SK-N-SH (cell line): ENCODE measurements at regions not wholly inside any gene's neighbourhood (a gene's known extent, or its start where the extent isn't known, plus 50 kb on each side); places are given as distances from the start of the nearest gene placed in this dataset.

Experiments used
- CTCF ChIA-PET: fragments of 300-600, 350-600 bp; formaldehyde crosslinking; extraction: SDS; loops from one replicate; lab custom pipeline; 2021; lab: Yijun Ruan, JAX
- POLR2A ChIA-PET: fragments of 350-600 bp; sonication (Branson Sonifier 250); formaldehyde crosslinking; extraction: SDS; loops from one replicate; lab custom pipeline; 2020; ENCODE audit warnings: antibody characterized with exemption, inconsistent platforms; lab: Yijun Ruan, JAX
- DNase-seq: peaks from one replicate; pipeline ENCODE4 v3.0.0; 2012
- H2AFZ ChIP-seq: fragments of 200-600 bp; sonication (generic); 2 replicates; pipeline ENCODE4 v1.8.1; 2016; ENCODE audit warnings: antibody characterized with exemption, mild to moderate bottlenecking, low read depth
- H3F3A ChIP-seq: fragments of 200-600 bp; sonication (generic); replicated peaks from 2 replicates; pipeline ENCODE3; 2016; ENCODE audit warnings: antibody characterized with exemption, mild to moderate bottlenecking; ENCODE audit not compliant: insufficient read depth
- H3K27ac ChIP-seq, 2 experiments: fragments of 200-500 bp in 1 of 2; fragments of 200-600 bp in 1 of 2; sonication (Bioruptor generic) in 1 of 2; sonication (generic), shearing (Covaris generic) in 1 of 2; 2 replicates each; pipeline versions ENCODE4 v1.5.1 to v1.6.1; 2014 to 2016; ENCODE audit warnings: low read depth in 2 of 2, inconsistent platforms in 1 of 2, low read length in 1 of 2, mild to moderate bottlenecking in 1 of 2, mixed read lengths in 1 of 2
- H3K27me3 ChIP-seq: fragments of 200-600 bp; sonication (generic), shearing (Covaris generic); 2 replicates; pipeline ENCODE4 v1.6.1; 2016; ENCODE audit warnings: mixed run types; ENCODE audit not compliant: insufficient read depth
- H3K36me3 ChIP-seq, 2 experiments: fragments of 200-500 bp in 1 of 2; fragments of 200-600 bp in 1 of 2; sonication (Bioruptor generic) in 1 of 2; sonication (generic) in 1 of 2; replicated peaks in 1 of 2; 2 replicates each; pipeline versions ENCODE3 to v1.5.1; 2014 to 2016; ENCODE audit warnings: low read length in 1 of 2, mild to moderate bottlenecking in 1 of 2; ENCODE audit not compliant: insufficient read depth in 2 of 2, control insufficient read depth in 1 of 2
- H3K4me1 ChIP-seq, 2 experiments: fragments of 200-500 bp in 1 of 2; fragments of 200-600 bp in 1 of 2; sonication (Bioruptor generic) in 1 of 2; sonication (generic), shearing (Covaris generic) in 1 of 2; 2 replicates each; pipeline versions ENCODE4 v1.5.1 to v1.6.1; 2014 to 2016; ENCODE audit warnings: low read depth in 1 of 2, low read length in 1 of 2, mixed run types in 1 of 2; ENCODE audit not compliant: insufficient read depth in 2 of 2, control insufficient read depth in 1 of 2
- H3K4me2 ChIP-seq: fragments of 200-600 bp; sonication (generic), shearing (Covaris generic); 2 replicates; pipeline ENCODE4 v1.6.1; 2017; ENCODE audit warnings: mixed run types
- H3K4me3 ChIP-seq, 2 experiments: fragments of 200-500 bp in 1 of 2; fragments of 200-600 bp in 1 of 2; sonication (Bioruptor generic) in 1 of 2; sonication (generic), shearing (Covaris generic) in 1 of 2; 2 replicates each; pipeline versions ENCODE4 v1.5.1 to v1.8.1; 2014 to 2016; ENCODE audit warnings: low read depth in 2 of 2, inconsistent platforms in 1 of 2, low read length in 1 of 2, mild to moderate bottlenecking in 1 of 2, mixed read lengths in 1 of 2, moderate library complexity in 1 of 2
- H3K79me2 ChIP-seq: fragments of 200-600 bp; sonication (generic); 2 replicates; pipeline ENCODE4 v1.8.1; 2017; ENCODE audit warnings: mild to moderate bottlenecking; ENCODE audit not compliant: insufficient read depth
- H3K9ac ChIP-seq: fragments of 200-600 bp; sonication (generic); 2 replicates; pipeline ENCODE4 v1.6.1; 2017; ENCODE audit warnings: mixed run types
- H3K9me2 ChIP-seq: fragments of 200-600 bp; sonication (generic); 2 replicates; pipeline ENCODE4 v1.6.1; 2017; ENCODE audit warnings: mixed run types
- H3K9me3 ChIP-seq: fragments of 200-600 bp; sonication (generic); 2 replicates; pipeline ENCODE4 v1.6.1; 2017; ENCODE audit warnings: mixed run types, mild to moderate bottlenecking, moderate library complexity
- H4K20me1 ChIP-seq: fragments of 200-600 bp; sonication (generic); 2 replicates; pipeline ENCODE4 v1.6.1; 2017; ENCODE audit warnings: mild to moderate bottlenecking, mixed run types; ENCODE audit not compliant: insufficient read depth
- CTCF ChIP-seq: fragments of 200-600 bp; sonication (generic); IDR thresholded peaks from 2 replicates; pipeline ENCODE4 v1.6.1; 2017; ENCODE audit warnings: antibody characterized with exemption, mild to moderate bottlenecking, moderate library complexity
- ELF1 ChIP-seq: IDR thresholded peaks from 2 replicates; pipeline ENCODE4 v1.4.0; 2012
- FOXJ3 ChIP-seq: sonication (generic); formaldehyde crosslinking; IDR thresholded peaks from 2 replicates; pipeline ENCODE4 v1.5.1; 2020; ENCODE audit warnings: mild to moderate bottlenecking, missing genetic modification reagents
- FOXM1 ChIP-seq: IDR thresholded peaks from 2 replicates; pipeline ENCODE4 v1.4.0; 2012; ENCODE audit warnings: low read depth, mild to moderate bottlenecking
- GABPA ChIP-seq: IDR thresholded peaks from 2 replicates; pipeline ENCODE4 v1.4.0; 2012; ENCODE audit warnings: low read depth, mild to moderate bottlenecking
- GATA2 ChIP-seq: sonication (generic); formaldehyde crosslinking; IDR thresholded peaks from 2 replicates; pipeline ENCODE4 v1.5.0; 2020; ENCODE audit warnings: mild to moderate bottlenecking, missing genetic modification reagents
- IRF3 ChIP-seq: fragments of 150-350 bp; IDR thresholded peaks from 2 replicates; pipeline ENCODE4 v1.6.1; 2016; ENCODE audit warnings: mild to moderate bottlenecking, low read depth, low read length
- JUND ChIP-seq: IDR thresholded peaks from 2 replicates; pipeline ENCODE4 v1.4.0; 2012
- MAX ChIP-seq: IDR thresholded peaks from 2 replicates; pipeline ENCODE4 v1.4.0; 2012; ENCODE audit warnings: low read depth
- MEF2A ChIP-seq: IDR thresholded peaks from 2 replicates; pipeline ENCODE4 v1.4.0; 2012; ENCODE audit warnings: low read depth, borderline replicate concordance
- NRF1 ChIP-seq: IDR thresholded peaks from 2 replicates; pipeline ENCODE4 v1.6.1; 2012; ENCODE audit warnings: low read depth, mild to moderate bottlenecking, low read length
- PBX3 ChIP-seq: IDR thresholded peaks from 2 replicates; pipeline ENCODE4; 2012
- POLR2AphosphoS5 ChIP-seq: IDR thresholded peaks from 2 replicates; pipeline ENCODE4 v1.6.1; 2012; ENCODE audit warnings: low read depth, low read length
- RAD21 ChIP-seq: IDR thresholded peaks from 2 replicates; pipeline ENCODE4 v1.6.1; 2012; ENCODE audit warnings: mild to moderate bottlenecking, low read length
- RCOR1 ChIP-seq: fragments of 150-350 bp; IDR thresholded peaks from 2 replicates; pipeline ENCODE4 v1.6.1; 2017; ENCODE audit warnings: antibody characterized with exemption, low read length
- REST ChIP-seq: IDR thresholded peaks from 2 replicates; pipeline ENCODE4 v1.6.1; 2012; ENCODE audit warnings: mild to moderate bottlenecking, low read depth, low read length, moderate library complexity
- RXRA ChIP-seq: IDR thresholded peaks from 2 replicates; pipeline ENCODE4 v1.4.0; 2012; ENCODE audit warnings: low read depth, mild to moderate bottlenecking, borderline replicate concordance
- SIN3A ChIP-seq: IDR thresholded peaks from 2 replicates; pipeline ENCODE4 v1.6.1; 2012; ENCODE audit warnings: low read depth, mild to moderate bottlenecking, low read length, moderate library complexity, borderline replicate concordance
- TAF1 ChIP-seq: IDR thresholded peaks from 2 replicates; pipeline ENCODE4 v1.6.1; 2012; ENCODE audit warnings: low read depth, mild to moderate bottlenecking, low read length, moderate library complexity, borderline replicate concordance
- TCF12 ChIP-seq: IDR thresholded peaks from 2 replicates; pipeline ENCODE4 v1.4.0; 2012
- TEAD4 ChIP-seq: IDR thresholded peaks from 2 replicates; pipeline ENCODE4 v1.4.0; 2012; ENCODE audit warnings: mild to moderate bottlenecking, borderline replicate concordance; ENCODE audit not compliant: insufficient read depth
- YY1 ChIP-seq: IDR thresholded peaks from 2 replicates; pipeline ENCODE4 v1.4.0; 2012; ENCODE audit warnings: low read depth, mild to moderate bottlenecking
- WGBS: methylation state at CpG from one replicate; pipeline ENCODE4 v1.1.6; 2017; ENCODE audit warnings: low lambda C conversion rate; 5-methylcytosine and 5-hydroxymethylcytosine counted together

GRCh38 chr4:105074097-105074496 lies 72.6 kb upstream of the TET2 start:
- ChIA-PET POLR2A (no interaction called here), CTCF (no interaction called here)
- no peak overlapping the region for H3K4me2 ChIP-seq
- H3K4me3 ChIP-seq: no peak overlapping the region
- H3K9me2 ChIP-seq: no peaks in the 10 kb centered on the region
- H3K9ac ChIP-seq: no peak overlapping the region
- TF ChIP-seq TCF12 (no peak), FOXM1 (no peak), REST (no peak), RCOR1 (no peak), RAD21 (no peak), CTCF (no peak), NRF1 (no peak), FOXJ3 (CRISPR knock-in tag) (no peak), IRF3 (no peak), GATA2 (CRISPR knock-in tag) (no peak), RXRA (no peak)
- H3K9me3 ChIP-seq: no peaks in the 10 kb centered on the region
- no peak overlapping the region for H3K27ac ChIP-seq
- H3F3A ChIP-seq: no peaks in the 10 kb centered on the region
- H3K36me3 ChIP-seq: no peaks in the 10 kb centered on the region
- no peak for DNase-seq
- H2AFZ ChIP-seq: no peak overlapping the region
- H3K4me1 ChIP-seq: no peaks in the 10 kb centered on the region
- H3K79me2 ChIP-seq: no peaks in the 10 kb centered on the region
- H4K20me1 ChIP-seq: no peaks in the 10 kb centered on the region
- H3K27me3 ChIP-seq: no peaks in the 10 kb centered on the region

GRCh38 chr4:105075045-105075444 lies 71.6 kb upstream of the TET2 start:
- POLR2A ChIA-PET: no interaction called here
- Histone ChIP-seq H3K4me2 (no peak overlapping the region), H3K27me3 (no peaks in the 10 kb centered on the region), H3K27ac (no peak overlapping the region), H3K4me1 (no peaks in the 10 kb centered on the region), H3K9me2 (no peaks in the 10 kb centered on the region), H3K9me3 (no peaks in the 10 kb centered on the region), H3K36me3 (no peaks in the 10 kb centered on the region), H3K79me2 (no peaks in the 10 kb centered on the region), H2AFZ (no peak overlapping the region), H3K9ac (no peak overlapping the region), H3K4me3 (no peak overlapping the region), H3F3A (no peaks in the 10 kb centered on the region), H4K20me1 (no peaks in the 10 kb centered on the region)
- CTCF ChIA-PET: no interaction called here
- 51% methylated on average over 2 of the region's 2 CpGs for WGBS
- no peak for DNase-seq
- TF ChIP-seq GATA2 (CRISPR knock-in tag) (no peak), POLR2AphosphoS5 (no peak), SIN3A (no peak), IRF3 (no peak), ELF1 (no peak), RCOR1 (no peak), MEF2A (no peak), PBX3 (no peak), GABPA (no peak), YY1 (no peak), TAF1 (no peak), JUND (no peak), TEAD4 (no peak), MAX (no peak)
